ENCODE measurements at regions not wholly inside any gene's neighbourhood (a gene's known extent, or its start where the extent isn't known, plus 50 kb on each side); places are given as distances from the start of the nearest gene placed in this dataset.
"Not testable (repeated sequence)": the region's sequence is repeated elsewhere in the genome, so short reads cannot be mapped to it uniquely, and the experiment has no call there.

DNA sequence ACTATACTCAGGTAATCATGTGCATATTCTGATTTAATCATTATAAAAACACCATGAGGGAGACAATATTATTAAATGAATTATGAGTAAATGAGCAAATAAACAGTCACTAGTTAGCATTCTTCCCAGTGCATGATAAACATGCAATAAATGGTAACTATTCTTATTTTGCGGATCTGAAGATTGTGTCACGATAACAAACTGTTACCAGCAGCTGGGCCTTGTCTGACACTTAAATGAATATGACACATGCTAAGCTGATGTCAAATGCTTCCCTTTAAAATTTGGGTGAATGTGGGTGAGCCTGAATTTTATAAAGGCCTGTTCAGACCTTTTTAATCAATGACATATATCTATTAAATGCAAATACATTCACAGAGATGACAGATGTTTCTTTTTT is 68.2 kb upstream of the KIT start:
- H3K4me3 ChIP-seq, result no peak overlapping the region
- 71 to 97% (median 90%) methylated on average over 2 of the region's 2 CpGs for WGBS, 3 donors
- TF ChIP-seq, protein P1, sequence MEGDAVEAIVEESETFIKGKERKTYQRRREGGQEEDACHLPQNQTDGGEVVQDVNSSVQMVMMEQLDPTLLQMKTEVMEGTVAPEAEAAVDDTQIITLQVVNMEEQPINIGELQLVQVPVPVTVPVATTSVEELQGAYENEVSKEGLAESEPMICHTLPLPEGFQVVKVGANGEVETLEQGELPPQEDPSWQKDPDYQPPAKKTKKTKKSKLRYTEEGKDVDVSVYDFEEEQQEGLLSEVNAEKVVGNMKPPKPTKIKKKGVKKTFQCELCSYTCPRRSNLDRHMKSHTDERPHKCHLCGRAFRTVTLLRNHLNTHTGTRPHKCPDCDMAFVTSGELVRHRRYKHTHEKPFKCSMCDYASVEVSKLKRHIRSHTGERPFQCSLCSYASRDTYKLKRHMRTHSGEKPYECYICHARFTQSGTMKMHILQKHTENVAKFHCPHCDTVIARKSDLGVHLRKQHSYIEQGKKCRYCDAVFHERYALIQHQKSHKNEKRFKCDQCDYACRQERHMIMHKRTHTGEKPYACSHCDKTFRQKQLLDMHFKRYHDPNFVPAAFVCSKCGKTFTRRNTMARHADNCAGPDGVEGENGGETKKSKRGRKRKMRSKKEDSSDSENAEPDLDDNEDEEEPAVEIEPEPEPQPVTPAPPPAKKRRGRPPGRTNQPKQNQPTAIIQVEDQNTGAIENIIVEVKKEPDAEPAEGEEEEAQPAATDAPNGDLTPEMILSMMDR (IDR thresholded peaks at IDR 0.05), result no peak
- intact Hi-C loops (cut with DNase I), result no loop called here
- ATAC-seq, result no peak
- H3K9me3 ChIP-seq, result no peaks in the 10 kb centered on the region
- H3K27me3 ChIP-seq (ENCODE audit: insufficient read depth in 3 of 3, low read length in 2 of 3), result no peaks in the 10 kb centered on the region
- H3K4me1 ChIP-seq, result no peaks in the 10 kb centered on the region
- DNase-seq, result no peak
- no peak overlapping the region for H3K27ac ChIP-seq
- H3K36me3 ChIP-seq (ENCODE audit: insufficient read depth in 1 of 2, low read depth in 1 of 2), result no peaks in the 10 kb centered on the region

DNA sequence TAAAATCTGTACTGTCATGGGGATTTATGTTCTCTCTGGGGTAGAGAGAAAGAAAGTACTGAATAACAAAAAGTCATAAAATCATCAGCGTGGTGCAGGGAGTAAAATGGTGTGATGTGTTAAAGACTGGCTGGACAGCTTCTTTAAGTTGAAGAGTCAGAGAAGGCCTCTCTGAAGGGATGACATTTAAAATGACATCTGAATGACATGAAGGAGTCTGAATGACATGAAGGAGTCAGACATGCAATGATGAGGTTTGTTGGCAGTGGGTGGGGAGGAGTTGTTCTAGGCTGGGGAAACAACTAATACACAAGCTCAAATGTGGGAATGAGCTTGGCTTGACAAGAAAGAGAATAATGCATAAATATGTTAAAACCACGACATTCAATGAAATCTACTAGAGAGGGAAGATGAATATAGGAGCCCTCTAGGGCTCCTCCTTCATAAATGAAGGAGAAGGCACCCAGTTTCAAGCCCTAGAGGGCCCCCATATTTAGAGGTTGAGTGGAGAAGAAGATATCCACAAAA is 63.9 kb upstream of the KIT start:
- TF ChIP-seq, protein P1 (IDR thresholded peaks at IDR 0.05), result no peak
- H3K4me3 ChIP-seq, result no peak overlapping the region
- no peaks in the 10 kb centered on the region for H3K27me3 ChIP-seq (ENCODE audit: insufficient read depth in 3 of 3, low read length in 2 of 3)
- no peaks in the 10 kb centered on the region for H3K36me3 ChIP-seq (ENCODE audit: insufficient read depth in 1 of 2, low read depth in 1 of 2)
- intact Hi-C loops (cut with DNase I), result no loop called here
- DNase-seq (no peak), ATAC-seq (no peak)
- no peaks in the 10 kb centered on the region for H3K9me3 ChIP-seq
- no peak overlapping the region for H3K27ac ChIP-seq
- WGBS, 3 donors, result 75 to 78% (median 77%) methylated on average over 2 of the region's 2 CpGs
- no peaks in the 10 kb centered on the region for H3K4me1 ChIP-seq

DNA sequence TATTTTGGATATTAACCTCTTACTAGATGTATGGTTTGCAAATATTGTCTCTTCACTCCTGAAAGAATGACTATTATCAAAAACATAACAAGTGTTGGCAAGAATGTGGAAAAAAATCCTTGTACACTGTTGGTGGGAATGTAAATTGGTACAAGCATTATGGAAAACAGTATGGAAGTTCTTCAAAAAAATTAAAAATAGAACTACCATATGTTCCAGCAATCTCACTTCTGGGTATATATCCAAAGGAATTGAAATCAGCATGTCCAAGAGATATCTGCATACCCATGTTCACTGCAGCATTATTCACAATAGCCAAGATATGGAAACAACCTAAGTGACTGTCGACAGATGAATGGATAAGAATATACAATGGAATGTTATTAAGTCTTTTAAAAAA is 61.6 kb upstream of the KIT start:
- no peaks in the 10 kb centered on the region for H3K9me3 ChIP-seq
- WGBS, 3 donors, result 64 to 89% (median 69%) methylated on average over 1 of the region's 1 CpG
- ATAC-seq, result no peak

DNA sequence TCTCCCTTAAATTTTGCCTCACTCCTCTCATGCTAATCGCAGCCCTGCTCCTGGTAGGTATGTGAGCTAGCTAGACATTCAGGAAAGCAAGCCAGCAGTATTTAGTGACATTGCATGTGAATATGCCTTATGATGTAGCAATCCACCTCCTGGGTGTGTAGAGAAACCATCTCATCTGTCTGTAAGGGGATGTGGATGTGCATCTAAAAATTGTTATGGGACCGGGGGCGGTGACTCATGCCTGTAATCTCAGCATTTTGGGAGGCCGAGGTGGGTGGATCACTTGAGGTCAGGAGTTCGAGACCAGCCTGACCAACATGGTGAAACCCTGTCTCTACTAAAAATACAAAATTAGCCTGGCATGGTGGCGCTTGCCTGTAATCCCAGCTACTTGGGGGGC is 60.1 kb upstream of the KIT start:
- H3K27ac ChIP-seq; H3K4me1 ChIP-seq; H3K36me3 ChIP-seq (ENCODE audit: insufficient read depth in 1 of 2, low read depth in 1 of 2); H3K4me3 ChIP-seq; intact Hi-C loops (cut with DNase I); H3K27me3 ChIP-seq (ENCODE audit: insufficient read depth in 3 of 3, low read length in 2 of 3); ATAC-seq; DNase-seq; H3K9me3 ChIP-seq: not testable (repeated sequence)
- WGBS, 3 donors, result 92 to 97% (median 96%) methylated on average over 6 of the region's 6 CpGs

More for the DNA sequence above, 61.6 kb upstream of the KIT start:
- H3K27me3 ChIP-seq (ENCODE audit: insufficient read depth in 3 of 3, low read length in 2 of 3), result no peaks in the 10 kb centered on the region
- H3K27ac ChIP-seq, result no peak overlapping the region
- DNase-seq, result no peak
- H3K36me3 ChIP-seq (ENCODE audit: insufficient read depth in 1 of 2, low read depth in 1 of 2), result no peaks in the 10 kb centered on the region
- no peak overlapping the region for H3K4me3 ChIP-seq
- H3K4me1 ChIP-seq, result no peaks in the 10 kb centered on the region
- TF ChIP-seq, protein P1 (IDR thresholded peaks at IDR 0.05), result no peak
- intact Hi-C loops (cut with DNase I), result no loop called here

DNA sequence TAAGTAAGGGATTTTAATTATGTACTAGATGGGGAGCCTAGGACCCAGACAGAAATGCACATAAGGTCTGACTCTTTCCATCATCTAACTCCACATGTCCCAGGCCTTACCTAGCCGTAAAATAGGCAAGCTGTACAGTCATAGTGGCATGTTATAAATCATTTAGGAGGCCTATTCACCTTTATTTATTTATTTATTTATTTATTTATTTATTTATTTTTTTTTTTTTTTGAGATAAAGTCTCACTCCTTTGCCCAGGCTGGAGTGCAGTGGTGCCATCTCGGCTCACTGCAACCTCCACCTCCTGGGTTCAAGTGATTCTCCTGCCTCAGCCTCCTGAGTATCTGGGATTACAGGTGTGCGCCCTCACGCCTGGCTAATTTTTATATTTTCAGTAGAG is 55.6 kb upstream of the KIT start:
- ATAC-seq; H3K36me3 ChIP-seq (ENCODE audit: insufficient read depth in 1 of 2, low read depth in 1 of 2); H3K9me3 ChIP-seq; intact Hi-C loops (cut with DNase I); H3K27me3 ChIP-seq (ENCODE audit: insufficient read depth in 3 of 3, low read length in 2 of 3); H3K4me3 ChIP-seq; H3K27ac ChIP-seq; H3K4me1 ChIP-seq; DNase-seq: not testable (repeated sequence)
- 83 to 96% (median 96%) methylated on average over 4 of the region's 4 CpGs for WGBS, 3 donors

DNA sequence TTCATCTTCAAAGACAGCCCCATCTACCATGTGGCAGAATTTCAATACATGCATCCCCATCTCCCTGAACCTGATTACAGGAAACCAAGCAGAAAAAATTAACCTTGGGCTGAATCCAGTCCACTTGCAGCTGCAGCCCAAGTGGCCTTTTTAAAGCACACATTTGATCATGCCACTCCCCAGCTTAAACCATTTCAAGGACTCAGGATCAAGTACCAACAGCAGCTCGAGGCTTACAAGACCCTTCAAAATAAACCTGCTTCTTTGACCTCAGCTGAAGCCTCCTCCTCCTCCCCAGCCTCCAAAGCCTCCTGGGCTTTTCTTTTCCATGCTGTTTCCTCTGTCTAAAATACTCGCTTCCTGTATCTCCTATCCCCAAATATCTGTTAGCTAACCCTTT is 50.7 kb upstream of the KIT start:
- WGBS, 3 donors, result 44 to 52% (median 52%) methylated on average over 2 of the region's 2 CpGs
- DNase-seq (no peak), ATAC-seq (no peak)
- Histone ChIP-seq H3K36me3 (ENCODE audit: insufficient read depth in 1 of 2, low read depth in 1 of 2) (no peaks in the 10 kb centered on the region), H3K27ac (no peak overlapping the region), H3K27me3 (ENCODE audit: insufficient read depth in 3 of 3, low read length in 2 of 3) (peaks cover 0 to 5% (median 0%) of the 10 kb centered on the region in 3 donors), H3K9me3 (no peaks in the 10 kb centered on the region), H3K4me3 (no peak overlapping the region), H3K4me1 (no peaks in the 10 kb centered on the region)
- intact Hi-C loops (cut with DNase I), result no loop called here
- TF ChIP-seq, protein P1 (IDR thresholded peaks at IDR 0.05), result no peak

Data from psoas muscle (tissue), 7 donors.